Dendritic cell treated with granulocyte-macrophage colony-stimulating factor and Interleukin-4, amounts not matched to agents 40 ng/mL and 50 ng/mL, for 4 days (primary cell): ENCODE measurements at regions not wholly inside any gene's neighbourhood (a gene's known extent, or its start where the extent isn't known, plus 50 kb on each side); places are given as distances from the start of the nearest gene placed in this dataset.

Experiments used
- H3K27ac Mint-ChIP-seq: one replicate; pipeline ENCODE4 v1.8.0; 2022; ENCODE audit warnings: mild to moderate bottlenecking, mixed read lengths
- H3K27me3 Mint-ChIP-seq: one replicate; pipeline ENCODE4 v1.8.0; 2022; ENCODE audit warnings: mild to moderate bottlenecking, mixed read lengths
- H3K36me3 Mint-ChIP-seq: one replicate; pipeline ENCODE4 v1.8.0; 2022; ENCODE audit warnings: low read depth, mixed read lengths
- H3K4me1 Mint-ChIP-seq: one replicate; pipeline ENCODE4 v1.8.0; 2022; ENCODE audit warnings: low read depth, mixed read lengths
- H3K4me3 Mint-ChIP-seq: one replicate; pipeline ENCODE4 v1.8.0; 2022; ENCODE audit warnings: mild to moderate bottlenecking, moderate library complexity, mixed read lengths
- H3K9me3 Mint-ChIP-seq: one replicate; pipeline ENCODE4 v1.8.0; 2022; ENCODE audit warnings: mixed read lengths
- intact Hi-C: fragments of 100-400 bp; cut with micrococcal nuclease; formaldehyde crosslinking; loops from one replicate; pipeline ENCODE4 v1.15.0; 2022

GRCh38 chrX:63993936-63994335, 208.9 kb upstream of the ARHGEF9 start:
- intact Hi-C loops: no loop called here
- Mint-ChIP-seq H3K27ac (no peak overlapping the region), H3K27me3 (no peaks in the 10 kb centered on the region), H3K4me3 (no peak overlapping the region), H3K36me3 (no peaks in the 10 kb centered on the region), H3K9me3 (peaks cover 10% of the 10 kb centered on the region), H3K4me1 (no peaks in the 10 kb centered on the region)

- no peak overlapping the region for H3K27ac Mint-ChIP-seq
- H3K36me3 Mint-ChIP-seq: no peaks in the 10 kb centered on the region
- H3K27me3 Mint-ChIP-seq: no peaks in the 10 kb centered on the region
- H3K4me3 Mint-ChIP-seq: no peak overlapping the region
- intact Hi-C loops: no loop called here
- H3K4me1 Mint-ChIP-seq: no peaks in the 10 kb centered on the region
- H3K9me3 Mint-ChIP-seq: peaks cover 22% of the 10 kb centered on the region
Observed at GRCh38 chrX:63985906-63986305, 200.9 kb upstream of the ARHGEF9 start.

- no peak overlapping the region for H3K4me3 Mint-ChIP-seq
- intact Hi-C loops: no loop called here
- no peak overlapping the region for H3K27ac Mint-ChIP-seq
- H3K27me3 Mint-ChIP-seq: no peaks in the 10 kb centered on the region
- no peaks in the 10 kb centered on the region for H3K36me3 Mint-ChIP-seq
- H3K9me3 Mint-ChIP-seq: peaks cover 27% of the 10 kb centered on the region
- no peaks in the 10 kb centered on the region for H3K4me1 Mint-ChIP-seq
Observed at GRCh38 chrX:63979480-63979879, 194.5 kb upstream of the ARHGEF9 start.

DNA sequence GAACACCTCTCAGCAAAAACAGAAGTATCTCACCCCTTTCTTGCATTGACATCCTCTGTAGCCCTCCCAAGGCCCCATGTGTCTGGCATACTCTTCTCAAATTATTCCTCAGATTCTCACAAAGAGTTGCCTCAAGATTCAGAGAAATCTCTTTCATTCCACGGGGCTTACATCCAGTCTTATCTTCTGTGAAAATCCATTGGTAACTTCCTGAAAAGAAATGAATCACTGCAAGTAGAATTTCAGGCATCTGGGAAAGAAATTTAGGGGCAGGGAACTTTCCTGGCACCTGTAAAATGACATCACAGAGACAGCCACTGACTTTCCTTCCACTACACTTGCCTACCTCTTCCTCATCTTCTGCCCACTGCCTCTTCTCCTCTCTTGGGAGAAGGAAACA, 182.5 kb upstream of the ARHGEF9 start:
- no peak overlapping the region for H3K27ac Mint-ChIP-seq
- H3K36me3 Mint-ChIP-seq: no peaks in the 10 kb centered on the region
- H3K27me3 Mint-ChIP-seq: no peaks in the 10 kb centered on the region
- H3K9me3 Mint-ChIP-seq: peaks cover 30% of the 10 kb centered on the region
- intact Hi-C loops: no loop called here
- no peak overlapping the region for H3K4me3 Mint-ChIP-seq
- no peaks in the 10 kb centered on the region for H3K4me1 Mint-ChIP-seq

DNA sequence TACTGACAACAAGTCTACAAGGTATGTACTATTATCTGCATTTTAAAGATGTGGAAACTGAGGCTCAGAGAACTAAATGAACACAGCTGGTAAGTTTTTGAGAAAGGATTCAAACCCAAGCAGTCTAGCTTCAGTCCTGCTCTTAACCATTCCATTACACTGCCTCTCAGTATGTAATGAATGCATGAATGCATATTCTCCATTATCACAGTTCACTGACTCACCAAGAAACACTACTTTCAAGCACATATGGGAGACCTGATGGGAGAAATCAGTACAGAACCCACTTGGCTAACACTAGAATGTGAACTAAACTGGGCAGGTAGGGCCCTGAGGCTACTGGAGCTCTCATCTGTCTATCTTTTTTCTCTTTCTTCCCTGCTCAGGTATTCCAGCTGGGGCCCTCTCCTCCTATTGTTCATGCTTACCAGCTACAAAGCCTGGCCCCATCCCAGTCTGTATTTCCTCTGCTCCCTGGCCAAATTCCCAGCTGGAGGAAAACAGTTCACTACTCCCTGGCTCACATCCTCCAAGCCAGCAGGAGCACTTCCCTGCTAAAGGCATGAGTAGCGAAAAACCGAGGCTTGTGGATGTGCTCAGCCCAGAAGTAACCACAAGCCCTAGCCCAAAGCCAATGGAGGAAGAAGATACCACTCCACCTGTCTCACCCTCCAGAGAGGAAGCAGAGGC, 178.2 kb upstream of the ARHGEF9 start:
- Mint-ChIP-seq H3K27ac (no peak overlapping the region), H3K27me3 (no peaks in the 10 kb centered on the region), H3K9me3 (peaks cover 52% of the 10 kb centered on the region), H3K4me1 (no peaks in the 10 kb centered on the region), H3K4me3 (no peak overlapping the region), H3K36me3 (no peaks in the 10 kb centered on the region)
- intact Hi-C loops: no loop called here

DNA sequence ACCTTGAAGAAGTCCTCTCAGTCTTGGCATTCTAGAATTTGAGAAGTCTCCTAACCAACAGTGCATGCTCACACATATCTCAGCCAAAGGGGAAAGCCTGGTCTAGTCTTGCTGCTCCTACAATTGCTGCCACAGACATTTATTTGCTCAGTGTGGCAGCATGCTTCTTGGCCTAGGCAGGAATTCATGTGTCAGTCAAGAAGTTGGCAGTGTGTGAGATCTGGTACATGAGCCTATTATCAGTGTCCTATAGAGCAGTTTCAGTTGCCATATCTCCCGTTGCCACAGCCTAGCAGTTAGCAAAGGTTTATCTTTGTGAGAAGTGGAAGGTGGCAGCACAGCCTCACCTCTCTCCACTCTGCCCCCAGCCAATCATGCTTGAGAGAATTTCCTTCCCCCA, 176.9 kb upstream of the ARHGEF9 start:
- H3K9me3 Mint-ChIP-seq: peaks cover 49% of the 10 kb centered on the region
- intact Hi-C loops: no loop called here
- H3K4me1 Mint-ChIP-seq: no peaks in the 10 kb centered on the region
- no peak overlapping the region for H3K4me3 Mint-ChIP-seq
- no peaks in the 10 kb centered on the region for H3K27me3 Mint-ChIP-seq
- no peaks in the 10 kb centered on the region for H3K36me3 Mint-ChIP-seq
- no peak overlapping the region for H3K27ac Mint-ChIP-seq

- Mint-ChIP-seq H3K4me1 (no peaks in the 10 kb centered on the region), H3K27ac (no peak overlapping the region), H3K9me3 (peaks cover 30% of the 10 kb centered on the region), H3K4me3 (no peak overlapping the region), H3K36me3 (no peaks in the 10 kb centered on the region), H3K27me3 (no peaks in the 10 kb centered on the region)
- intact Hi-C loops: no loop called here
Observed at GRCh38 chrX:63959975-63960374, 175.0 kb upstream of the ARHGEF9 start.

GRCh38 chrX:63958134-63958865, 173.3 kb upstream of the ARHGEF9 start:
- Mint-ChIP-seq H3K4me1 (no peaks in the 10 kb centered on the region), H3K4me3 (no peak overlapping the region), H3K36me3 (no peaks in the 10 kb centered on the region), H3K27me3 (no peaks in the 10 kb centered on the region), H3K27ac (no peak overlapping the region), H3K9me3 (peaks cover 42% of the 10 kb centered on the region)
- intact Hi-C loops: no loop called here

- H3K27me3 Mint-ChIP-seq: no peaks in the 10 kb centered on the region
- H3K4me3 Mint-ChIP-seq: no peak overlapping the region
- H3K9me3 Mint-ChIP-seq: peaks cover 46% of the 10 kb centered on the region
- no peak overlapping the region for H3K27ac Mint-ChIP-seq
- no peaks in the 10 kb centered on the region for H3K4me1 Mint-ChIP-seq
- intact Hi-C loops: no loop called here
- H3K36me3 Mint-ChIP-seq: no peaks in the 10 kb centered on the region
Observed at GRCh38 chrX:63935835-63936234, 150.8 kb upstream of the ARHGEF9 start.

- H3K36me3 Mint-ChIP-seq: no peaks in the 10 kb centered on the region
- intact Hi-C loops: no loop called here
- no peaks in the 10 kb centered on the region for H3K4me1 Mint-ChIP-seq
- H3K27me3 Mint-ChIP-seq: no peaks in the 10 kb centered on the region
- H3K4me3 Mint-ChIP-seq: no peak overlapping the region
- H3K9me3 Mint-ChIP-seq: peaks cover 54% of the 10 kb centered on the region
- no peak overlapping the region for H3K27ac Mint-ChIP-seq
Observed at GRCh38 chrX:63934791-63935190, 149.8 kb upstream of the ARHGEF9 start.

DNA sequence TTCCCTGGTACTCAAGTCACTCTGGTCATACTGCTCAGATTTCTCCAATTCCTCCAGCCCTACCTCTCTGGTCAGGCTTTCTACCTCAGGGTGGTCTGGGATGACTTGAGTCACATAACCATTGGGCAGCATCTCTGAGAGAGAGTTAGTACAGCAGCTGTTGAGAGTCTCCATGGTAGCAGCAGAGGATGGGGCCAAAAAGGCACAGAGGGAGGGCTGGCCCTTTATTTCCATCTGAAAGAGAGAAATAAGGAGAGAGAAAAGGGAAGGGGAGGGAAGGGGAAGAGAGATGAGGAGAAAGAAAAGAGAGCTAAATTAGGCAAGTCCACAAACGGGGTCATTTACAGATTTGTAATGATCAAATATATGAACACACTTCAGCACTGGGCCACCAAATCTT, 149.1 kb upstream of the ARHGEF9 start:
- no peaks in the 10 kb centered on the region for H3K27me3 Mint-ChIP-seq
- H3K4me3 Mint-ChIP-seq: no peak overlapping the region
- no peaks in the 10 kb centered on the region for H3K36me3 Mint-ChIP-seq
- H3K4me1 Mint-ChIP-seq: no peaks in the 10 kb centered on the region
- no peak overlapping the region for H3K27ac Mint-ChIP-seq
- H3K9me3 Mint-ChIP-seq: peaks cover 54% of the 10 kb centered on the region
- intact Hi-C loops: no loop called here

GRCh38 chrX:63932907-63933306, 147.9 kb upstream of the ARHGEF9 start:
- H3K27ac Mint-ChIP-seq: no peak overlapping the region
- no peaks in the 10 kb centered on the region for H3K36me3 Mint-ChIP-seq
- H3K9me3 Mint-ChIP-seq: peaks cover 55% of the 10 kb centered on the region
- no peaks in the 10 kb centered on the region for H3K4me1 Mint-ChIP-seq
- no peaks in the 10 kb centered on the region for H3K27me3 Mint-ChIP-seq
- H3K4me3 Mint-ChIP-seq: no peak overlapping the region
- intact Hi-C loops: no loop called here

- no peaks in the 10 kb centered on the region for H3K4me1 Mint-ChIP-seq
- intact Hi-C loops: no loop called here
- no peaks in the 10 kb centered on the region for H3K27me3 Mint-ChIP-seq
- H3K27ac Mint-ChIP-seq: no peak overlapping the region
- H3K36me3 Mint-ChIP-seq: no peaks in the 10 kb centered on the region
- peaks cover 57% of the 10 kb centered on the region for H3K9me3 Mint-ChIP-seq
- H3K4me3 Mint-ChIP-seq: no peak overlapping the region
Observed at GRCh38 chrX:63932006-63932405, 147.0 kb upstream of the ARHGEF9 start.

DNA sequence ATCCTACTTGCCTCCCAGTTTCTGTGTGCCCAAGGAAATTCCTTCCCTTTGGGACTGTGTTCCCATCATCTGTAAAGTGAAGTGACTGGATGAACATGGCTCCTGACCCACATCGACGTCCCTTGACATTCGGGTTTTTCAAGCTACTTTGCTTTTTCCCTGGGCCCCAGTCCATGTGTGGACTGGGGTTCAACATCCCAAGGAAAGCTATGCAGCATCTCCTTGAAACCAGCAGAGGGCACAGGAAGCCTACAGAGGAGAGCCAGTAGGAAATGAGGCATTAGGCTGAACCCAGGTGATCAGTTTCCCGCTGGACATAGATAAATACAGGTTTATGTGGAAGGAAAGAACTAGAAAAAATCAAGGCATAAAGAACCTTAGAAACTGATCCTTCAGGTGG, 145.1 kb upstream of the ARHGEF9 start:
- Mint-ChIP-seq H3K4me1 (no peaks in the 10 kb centered on the region), H3K9me3 (peaks cover 56% of the 10 kb centered on the region), H3K36me3 (no peaks in the 10 kb centered on the region), H3K4me3 (no peak overlapping the region), H3K27ac (no peak overlapping the region), H3K27me3 (no peaks in the 10 kb centered on the region)
- intact Hi-C loops: no loop called here

- no peaks in the 10 kb centered on the region for H3K36me3 Mint-ChIP-seq
- intact Hi-C loops: no loop called here
- H3K9me3 Mint-ChIP-seq: peaks cover 50% of the 10 kb centered on the region
- no peaks in the 10 kb centered on the region for H3K27me3 Mint-ChIP-seq
- no peaks in the 10 kb centered on the region for H3K4me1 Mint-ChIP-seq
- no peak overlapping the region for H3K4me3 Mint-ChIP-seq
- no peak overlapping the region for H3K27ac Mint-ChIP-seq
Observed at GRCh38 chrX:63929608-63930007, 144.6 kb upstream of the ARHGEF9 start.
